ENCODE measurements at regions not wholly inside any gene's neighbourhood (a gene's known extent, or its start where the extent isn't known, plus 50 kb on each side); places are given as distances from the start of the nearest gene placed in this dataset.

- DNase-seq (ENCODE audit: low read depth in 2 of 2) = no peak
Observed at GRCh38 chr7:7118822-7119221, 63.5 kb upstream of the C1GALT1 start.

GRCh38 chr7:7119729-7120128, 62.6 kb upstream of the C1GALT1 start:
- DNase-seq (ENCODE audit: low read depth in 2 of 2) = no peak

GRCh38 chr7:7122033-7122478, 60.3 kb upstream of the C1GALT1 start:
- no peak for DNase-seq (ENCODE audit: low read depth in 2 of 2)

DNA sequence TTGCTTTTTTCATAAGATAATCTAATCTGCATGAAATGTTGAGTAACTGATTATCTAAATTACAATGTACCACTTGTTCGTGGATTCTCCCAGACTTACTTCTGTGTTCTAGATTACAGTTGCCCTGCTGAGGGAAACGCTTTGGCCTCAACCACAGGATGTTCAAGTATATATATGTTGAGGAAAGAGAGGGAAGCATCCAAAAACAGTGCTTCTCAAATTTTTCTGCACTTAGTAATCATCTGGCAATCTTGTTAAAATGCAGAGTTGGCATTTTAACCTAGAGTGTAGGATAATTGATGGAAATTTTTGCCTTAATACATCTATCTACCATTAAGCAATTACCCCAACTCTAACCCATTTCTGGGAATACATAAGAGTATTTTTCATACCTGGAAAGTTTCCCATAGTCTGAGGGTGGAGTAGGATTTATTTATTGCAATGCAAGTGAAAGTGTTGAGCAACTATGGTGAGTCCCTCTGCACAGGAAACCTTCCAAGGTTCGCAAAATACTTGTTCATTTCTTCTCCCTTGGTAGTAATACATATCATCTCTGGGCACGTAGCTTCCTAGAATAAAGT, 59.6 kb upstream of the C1GALT1 start:
- no peak for DNase-seq (ENCODE audit: low read depth in 2 of 2)

GRCh38 chr7:7125963-7126362, 56.4 kb upstream of the C1GALT1 start:
- DNase-seq (ENCODE audit: low read depth in 2 of 2) = no peak

GRCh38 chr7:7127773-7128172, 54.6 kb upstream of the C1GALT1 start:
- DNase-seq (ENCODE audit: low read depth in 2 of 2) = no peak

DNA sequence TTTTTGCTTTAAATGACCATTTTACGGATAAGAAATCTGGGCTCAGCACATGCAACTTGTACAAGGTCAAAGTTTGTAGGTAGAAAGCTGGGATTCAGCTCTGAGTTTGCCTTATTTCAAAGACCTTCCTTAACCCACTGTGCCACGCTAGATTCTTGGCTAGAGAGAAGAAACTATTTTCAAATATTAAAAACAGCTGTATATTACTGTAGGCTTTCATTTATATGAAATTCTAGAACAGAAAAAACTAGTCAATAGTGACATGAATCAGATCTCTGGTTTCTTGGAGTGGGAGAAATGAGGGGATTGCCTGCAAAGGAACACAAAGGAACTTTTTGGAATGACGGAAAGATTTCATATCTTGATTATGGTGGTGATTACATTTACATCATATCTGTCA, 53.0 kb upstream of the C1GALT1 start:
- DNase-seq (ENCODE audit: low read depth in 2 of 2) = no peak

- DNase-seq (ENCODE audit: low read depth in 2 of 2) = no peak
Observed at GRCh38 chr7:7131273-7131672, 51.1 kb upstream of the C1GALT1 start.
